GM19025 (cell line): ENCODE measurements at regions not wholly inside any gene's neighbourhood (a gene's known extent, or its start where the extent isn't known, plus 50 kb on each side); places are given as distances from the start of the nearest gene placed in this dataset.

Source experiments
- ATAC-seq: cut with Tn5 transposase; IDR thresholded peaks from one replicate; pipeline ENCODE4 v1.9.1; 2021; ENCODE audit warnings: mild to moderate bottlenecking, low read depth, moderate library complexity; ENCODE audit not compliant: unreplicated experiment

DNA sequence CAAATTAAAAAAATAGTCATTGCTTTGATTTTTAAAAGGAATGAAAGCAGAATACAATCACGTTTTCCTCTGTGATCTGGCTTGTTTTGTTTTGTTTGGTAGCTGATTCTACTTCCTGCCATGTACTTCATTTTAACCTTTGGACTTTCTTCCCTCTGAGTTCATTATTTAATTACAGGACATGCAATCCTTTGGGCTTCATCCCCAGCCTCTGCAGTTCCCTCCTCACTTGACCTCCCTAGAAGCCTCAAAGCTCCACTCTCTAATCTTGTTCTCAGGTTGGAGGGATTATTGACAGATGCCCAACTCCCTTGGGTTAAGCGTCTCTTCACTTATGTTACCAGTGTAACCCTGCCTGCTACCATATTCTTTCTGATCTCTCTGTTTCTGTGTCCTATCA is 967.9 kb upstream of the SEL1L start:
- no peak for ATAC-seq

GRCh38 chr14:82502043-82502442 is 968.4 kb upstream of the SEL1L start:
- ATAC-seq: no peak

DNA sequence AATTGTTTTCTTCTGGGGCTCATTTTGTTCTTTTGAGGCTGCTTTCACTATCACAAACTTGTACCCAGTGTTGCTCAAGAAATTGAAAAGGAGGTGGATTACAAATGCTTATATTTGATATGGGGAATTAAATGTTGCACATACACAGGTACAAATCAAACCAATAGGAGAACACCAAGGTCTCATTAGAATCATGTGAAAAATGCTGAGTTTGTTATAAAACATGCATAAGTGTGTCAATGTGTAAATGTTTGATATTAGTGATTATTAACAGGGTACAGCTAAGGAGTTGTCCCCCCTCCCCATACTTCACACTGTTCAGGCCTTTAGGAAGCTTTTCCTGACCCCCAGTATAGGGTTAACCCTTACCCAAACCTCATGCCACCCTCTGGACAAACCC is 971.2 kb upstream of the SEL1L start:
- no peak for ATAC-seq

GRCh38 chr14:82510007-82510406 is 976.4 kb upstream of the SEL1L start:
- no peak for ATAC-seq

DNA sequence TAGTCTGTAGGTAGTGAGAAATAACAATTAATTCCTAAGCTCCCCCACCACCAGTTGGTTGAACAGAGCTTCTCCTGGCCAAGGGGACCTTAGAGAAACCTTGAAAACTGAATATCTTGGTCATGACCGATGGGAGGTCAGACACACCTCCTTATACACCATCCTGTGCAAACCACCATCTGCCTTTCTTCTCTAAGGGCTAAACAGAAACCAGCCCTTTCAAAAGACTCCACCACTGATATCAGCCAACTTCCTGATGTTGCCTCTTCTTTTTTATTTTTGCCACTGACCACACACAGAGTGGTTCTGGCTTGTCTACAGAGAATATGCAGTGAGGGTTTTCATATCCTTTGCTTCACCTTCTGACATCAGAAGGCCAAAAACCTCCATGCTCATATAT is 977.7 kb upstream of the SEL1L start:
- ATAC-seq: no peak

DNA sequence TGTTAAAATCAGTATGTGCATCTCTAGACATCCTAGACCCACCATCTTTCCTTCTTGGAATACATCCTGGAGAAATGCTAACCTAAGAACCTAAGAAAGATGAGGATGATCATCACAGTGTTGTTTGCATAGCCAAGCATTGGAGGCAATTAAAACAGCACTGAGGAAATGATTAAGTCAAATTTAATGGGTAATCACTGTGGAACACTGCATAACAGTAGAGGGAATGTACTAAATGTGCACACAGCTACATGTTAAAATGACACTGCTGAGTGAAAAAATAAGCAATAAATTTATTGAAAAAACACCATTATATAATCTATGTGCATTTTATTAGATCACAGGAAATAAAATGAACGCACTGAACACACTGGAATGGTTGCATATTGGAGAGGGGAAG is 987.1 kb upstream of the SEL1L start:
- ATAC-seq: no peak

DNA sequence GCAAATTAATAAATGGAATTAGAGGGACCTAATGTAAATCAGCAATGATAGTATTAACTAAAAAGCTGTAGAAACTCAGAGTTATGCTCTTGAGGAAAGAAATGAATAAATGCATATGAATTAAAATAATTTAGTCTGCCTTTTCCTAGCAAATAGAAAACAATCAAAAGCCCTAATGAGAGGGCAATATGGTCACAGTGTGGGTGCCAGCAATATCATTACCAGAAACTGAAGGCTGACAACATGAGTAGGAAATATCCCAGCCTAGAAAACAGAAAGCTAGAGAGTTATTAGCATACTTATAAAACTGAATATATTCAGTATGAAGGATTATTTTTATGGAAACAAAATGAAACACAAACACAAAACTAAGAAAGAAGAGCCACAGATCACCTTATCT is 987.5 kb upstream of the SEL1L start:
- ATAC-seq: no peak

- ATAC-seq: no peak
Observed at GRCh38 chr14:82528016-82528415, 994.4 kb upstream of the SEL1L start.

DNA sequence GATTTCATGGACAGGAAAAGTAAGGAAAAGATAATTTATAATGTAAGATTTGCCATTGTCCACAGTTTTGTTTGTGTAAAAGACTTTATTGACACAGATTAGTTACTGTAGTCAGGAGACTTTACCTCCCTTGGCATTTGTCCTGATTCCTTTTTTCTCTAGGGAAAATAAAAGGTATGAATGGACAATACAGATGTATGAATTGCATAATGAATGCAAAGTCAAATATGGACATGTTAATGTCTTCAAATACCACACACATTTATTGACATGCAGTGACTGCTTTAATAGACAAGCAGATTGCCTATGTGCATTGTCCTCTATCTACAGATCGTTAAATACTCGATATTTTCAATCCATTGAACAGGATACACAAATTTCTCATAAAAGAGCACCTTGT is 999.7 kb upstream of the SEL1L start:
- ATAC-seq: no peak

DNA sequence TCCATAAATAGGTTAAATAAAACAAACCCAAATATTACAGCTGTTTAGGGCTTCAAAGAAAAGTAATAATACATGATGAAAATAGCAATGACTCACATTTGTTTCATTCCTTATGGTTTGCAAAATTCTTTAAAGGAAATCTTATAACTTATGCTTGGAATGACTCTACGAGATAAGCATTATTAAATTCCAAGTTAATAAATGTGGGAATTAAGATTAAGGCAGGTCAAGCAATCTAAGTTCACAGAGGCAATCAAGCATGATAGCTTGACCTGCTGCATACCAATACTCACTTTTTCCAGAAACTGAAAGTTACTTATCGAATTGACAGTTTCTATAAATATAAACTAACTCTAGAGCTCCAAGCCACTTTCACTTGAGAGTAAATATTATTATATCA is 1002.9 kb upstream of the SEL1L start:
- no peak for ATAC-seq

- no peak for ATAC-seq
Observed at GRCh38 chr14:82537831-82538230, 1004.2 kb upstream of the SEL1L start.

GRCh38 chr14:82546401-82546800 is 1012.7 kb upstream of the SEL1L start:
- ATAC-seq: no peak

DNA sequence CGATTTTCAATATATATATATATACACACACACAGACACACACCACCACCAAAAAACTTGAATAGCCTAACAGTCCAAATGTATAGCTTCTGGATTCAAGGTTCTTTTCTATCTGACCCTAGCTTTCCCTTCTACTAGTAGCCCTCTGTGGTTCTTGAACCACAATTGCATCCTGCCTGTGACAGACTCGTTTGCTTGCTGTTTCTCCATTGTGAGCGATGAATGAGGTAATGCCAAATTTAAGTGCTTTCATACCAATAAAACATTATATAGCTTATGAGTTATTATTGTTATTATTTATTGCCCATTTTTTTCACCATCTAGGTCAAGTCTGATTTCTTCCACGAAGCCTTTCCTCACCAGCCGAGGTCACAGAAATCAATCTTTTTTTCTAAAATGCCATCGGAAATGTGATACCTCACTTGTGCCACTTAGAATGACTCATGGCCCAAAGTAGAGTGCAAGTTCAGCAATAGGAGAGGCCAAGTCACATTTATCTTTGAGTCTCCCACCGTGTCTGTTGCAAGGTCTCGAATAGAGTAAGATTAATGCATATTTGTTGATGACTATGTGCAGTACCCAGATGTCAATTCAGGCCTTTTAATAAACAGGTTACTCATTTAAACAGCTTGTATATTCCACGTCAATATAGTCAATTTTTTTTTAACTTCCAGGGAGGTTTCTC is 1015.8 kb upstream of the SEL1L start:
- ATAC-seq: no peak

DNA sequence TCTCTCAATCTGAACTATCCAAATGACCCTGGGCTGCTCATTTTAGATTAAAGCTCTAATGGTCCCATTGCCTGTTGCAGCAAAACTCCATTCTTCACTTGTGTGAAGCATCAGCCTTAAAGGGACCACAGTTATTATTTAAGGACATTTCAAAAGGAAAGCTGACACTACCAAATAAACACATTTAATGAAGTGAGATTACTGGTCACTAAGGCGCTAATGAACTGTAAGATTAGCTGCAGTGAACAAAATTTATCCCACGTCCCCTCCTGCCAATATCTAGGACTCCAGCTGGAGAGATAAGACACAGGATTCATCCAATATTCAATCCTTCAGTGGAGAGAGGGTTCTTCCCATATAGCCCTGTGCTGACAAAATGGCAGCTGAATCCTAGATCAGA is 1029.2 kb upstream of the SEL1L start:
- no peak for ATAC-seq

GRCh38 chr14:82565825-82566224 is 1032.2 kb upstream of the SEL1L start:
- ATAC-seq: no peak

DNA sequence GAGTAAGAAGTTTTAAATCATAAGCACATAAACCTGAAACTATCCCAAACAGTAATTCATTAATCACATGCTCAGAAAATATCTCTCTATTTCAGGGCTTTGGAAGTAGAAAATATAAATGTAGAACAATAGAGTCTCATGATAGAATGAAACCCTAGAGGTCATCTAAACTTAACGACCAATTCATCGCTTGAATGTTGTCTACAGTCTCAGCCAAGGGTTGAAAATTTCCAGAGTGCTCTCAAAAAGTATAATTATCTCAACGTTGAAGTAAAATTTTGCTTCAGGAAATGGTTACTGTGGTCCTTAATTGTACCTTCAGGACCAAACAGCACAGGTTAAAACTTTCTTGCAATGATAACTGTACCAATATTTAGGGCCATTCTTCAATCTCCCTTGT is 1053.6 kb upstream of the SEL1L start:
- ATAC-seq: no peak

DNA sequence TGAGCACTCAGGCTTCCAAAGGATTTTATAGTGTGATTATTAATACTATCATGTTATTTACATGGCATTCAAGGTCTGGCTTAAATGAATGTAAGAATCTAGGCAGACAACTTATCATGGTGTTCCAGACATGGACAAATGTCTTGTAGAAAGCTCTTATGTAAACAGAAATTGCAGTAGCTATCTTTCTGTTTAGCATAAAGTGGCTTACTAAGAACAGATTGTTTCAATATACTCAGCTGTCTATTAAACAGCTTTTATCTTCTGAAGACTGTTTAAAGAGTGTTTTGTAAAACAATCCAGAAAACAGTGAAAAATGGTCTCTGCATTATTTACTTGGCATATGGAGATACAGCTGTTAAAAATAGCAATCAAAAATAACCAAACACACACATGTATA is 1061.8 kb upstream of the SEL1L start:
- no peak for ATAC-seq

GRCh38 chr14:82602794-82603193 is 1069.1 kb upstream of the SEL1L start:
- ATAC-seq: no peak

- no peak for ATAC-seq
Observed at GRCh38 chr14:82604819-82605218, 1071.2 kb upstream of the SEL1L start.

GRCh38 chr14:82621881-82622450 is 1088.3 kb upstream of the SEL1L start:
- ATAC-seq: no peak

DNA sequence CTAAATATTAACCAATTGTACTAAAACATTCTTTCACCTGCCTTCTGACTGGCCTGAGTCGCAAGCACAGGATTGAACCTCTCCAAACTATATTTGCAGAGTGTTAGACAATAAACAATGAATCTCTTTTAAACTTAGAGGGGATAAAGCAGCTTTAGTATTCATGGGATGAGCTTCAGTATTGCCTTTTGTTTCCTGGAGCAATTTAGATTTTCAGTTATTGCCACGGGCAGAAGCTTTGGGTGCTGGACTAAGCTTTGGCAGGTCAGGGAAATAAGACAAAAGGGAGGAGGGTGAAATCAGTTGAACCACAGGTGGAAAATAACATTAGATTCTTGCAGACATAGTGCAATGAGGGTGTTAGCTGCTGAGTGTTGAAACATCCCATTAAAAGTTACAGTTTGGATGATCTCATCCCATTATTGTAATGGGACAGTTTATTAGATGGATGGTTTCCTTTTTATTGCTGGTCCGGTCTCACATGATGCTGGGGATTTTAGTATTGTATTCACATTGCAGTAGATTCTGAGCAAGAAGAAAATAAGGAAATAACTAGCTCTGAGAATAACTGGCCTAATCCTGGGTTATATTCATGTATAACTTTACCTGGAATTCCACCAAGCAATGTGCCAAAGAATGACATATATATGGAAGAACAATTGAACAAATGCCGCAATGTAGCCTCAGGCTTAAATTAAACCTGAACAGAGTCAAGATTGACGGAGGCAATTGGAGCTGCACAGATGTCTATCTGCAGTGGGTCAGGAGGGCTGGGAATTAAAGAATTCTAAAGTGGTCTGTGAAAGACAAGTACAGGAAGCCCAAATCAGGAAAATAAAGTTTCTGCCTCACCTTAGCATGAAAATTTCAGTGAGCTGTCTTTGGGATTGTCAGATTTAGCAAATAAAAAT is 1092.8 kb upstream of the SEL1L start:
- ATAC-seq: no peak

DNA sequence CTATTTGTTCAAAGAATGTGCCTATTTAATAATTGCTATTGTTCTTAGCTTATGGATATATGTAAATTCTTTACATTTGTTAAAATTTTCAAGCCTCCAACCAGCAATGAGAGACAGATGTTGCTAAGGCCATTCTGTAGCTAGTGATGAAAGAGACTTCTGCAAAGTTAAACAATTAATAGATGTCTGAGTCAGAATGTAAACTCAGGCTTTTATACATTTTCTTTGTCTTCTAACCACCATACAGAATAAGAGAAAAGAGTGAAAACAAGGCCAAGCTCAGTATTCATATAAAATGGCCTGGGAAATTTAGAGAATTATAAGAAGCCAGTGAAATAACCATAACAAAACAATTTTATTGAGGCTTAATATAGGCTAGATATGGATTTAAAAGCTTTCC is 1102.3 kb upstream of the SEL1L start:
- ATAC-seq: no peak
